ENCODE measurements at regions not wholly inside any gene's neighbourhood (a gene's known extent, or its start where the extent isn't known, plus 50 kb on each side); places are given as distances from the start of the nearest gene placed in this dataset.
"Not testable (repeated sequence)": the region's sequence is repeated elsewhere in the genome, so short reads cannot be mapped to it uniquely, and the experiment has no call there.

- H3K4me1 ChIP-seq, result no peaks in the 10 kb centered on the region
- no peak overlapping the region for H3K27ac ChIP-seq
- no peak overlapping the region for H3K4me3 ChIP-seq
- no peak for ATAC-seq
- DNase-seq, result no peak
- intact Hi-C loops (cut with DNase I), result no loop called here
- peaks cover 0 to 4% (median 0%) of the 10 kb centered on the region in 4 donors for H3K27me3 ChIP-seq
- H3K9me3 ChIP-seq, result no peaks in the 10 kb centered on the region
- no peaks in the 10 kb centered on the region for H3K36me3 ChIP-seq
- 77 to 81% methylated on average over 11 of the region's 11 CpGs for WGBS, 2 donors
- TF ChIP-seq, protein P1, sequence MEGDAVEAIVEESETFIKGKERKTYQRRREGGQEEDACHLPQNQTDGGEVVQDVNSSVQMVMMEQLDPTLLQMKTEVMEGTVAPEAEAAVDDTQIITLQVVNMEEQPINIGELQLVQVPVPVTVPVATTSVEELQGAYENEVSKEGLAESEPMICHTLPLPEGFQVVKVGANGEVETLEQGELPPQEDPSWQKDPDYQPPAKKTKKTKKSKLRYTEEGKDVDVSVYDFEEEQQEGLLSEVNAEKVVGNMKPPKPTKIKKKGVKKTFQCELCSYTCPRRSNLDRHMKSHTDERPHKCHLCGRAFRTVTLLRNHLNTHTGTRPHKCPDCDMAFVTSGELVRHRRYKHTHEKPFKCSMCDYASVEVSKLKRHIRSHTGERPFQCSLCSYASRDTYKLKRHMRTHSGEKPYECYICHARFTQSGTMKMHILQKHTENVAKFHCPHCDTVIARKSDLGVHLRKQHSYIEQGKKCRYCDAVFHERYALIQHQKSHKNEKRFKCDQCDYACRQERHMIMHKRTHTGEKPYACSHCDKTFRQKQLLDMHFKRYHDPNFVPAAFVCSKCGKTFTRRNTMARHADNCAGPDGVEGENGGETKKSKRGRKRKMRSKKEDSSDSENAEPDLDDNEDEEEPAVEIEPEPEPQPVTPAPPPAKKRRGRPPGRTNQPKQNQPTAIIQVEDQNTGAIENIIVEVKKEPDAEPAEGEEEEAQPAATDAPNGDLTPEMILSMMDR (IDR thresholded peaks at IDR 0.05), result no peak
- FAIRE-seq, result no peak
These were observed 87.0 kb upstream of the VRK1 start for GRCh38 chr14:96710060-96710666.

GRCh38 chr14:96711559-96712267 is 85.5 kb upstream of the VRK1 start:
- no peaks in the 10 kb centered on the region for H3K4me1 ChIP-seq
- peaks cover 0 to 5% (median 0%) of the 10 kb centered on the region in 4 donors for H3K27me3 ChIP-seq
- no peak overlapping the region for H3K27ac ChIP-seq
- intact Hi-C loops (cut with DNase I), result no loop called here
- 73 to 86% methylated on average over 15 of the region's 15 CpGs for WGBS, 2 donors
- H3K36me3 ChIP-seq, result no peaks in the 10 kb centered on the region
- no peak for DNase-seq
- FAIRE-seq, result no peak
- H3K4me3 ChIP-seq, result no peak overlapping the region
- TF ChIP-seq, protein P1 (IDR thresholded peaks at IDR 0.05), result no peak
- ATAC-seq, result no peak
- no peaks in the 10 kb centered on the region for H3K9me3 ChIP-seq

DNA sequence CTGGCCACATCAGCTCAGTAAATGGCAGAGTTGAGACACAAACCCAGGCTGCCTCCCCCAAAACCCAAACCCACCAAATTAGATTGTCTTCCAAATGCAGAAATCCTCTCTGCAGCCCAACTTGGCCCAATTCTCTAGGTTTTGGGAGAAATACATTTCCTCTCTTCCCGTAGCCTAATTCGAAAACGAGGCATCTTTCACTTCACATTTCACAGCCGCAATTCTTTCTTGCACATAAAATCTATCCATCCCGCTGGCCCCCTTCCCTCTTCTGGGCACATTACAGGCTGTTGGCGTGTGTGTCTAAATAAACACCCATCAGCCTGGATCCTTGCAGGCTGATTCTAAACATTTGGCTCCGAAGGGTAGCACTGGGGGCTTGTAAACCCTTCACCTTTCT is 83.8 kb upstream of the VRK1 start:
- ATAC-seq, result no peak
- WGBS, 2 donors, result 53 to 67% methylated on average over 7 of the region's 7 CpGs

DNA sequence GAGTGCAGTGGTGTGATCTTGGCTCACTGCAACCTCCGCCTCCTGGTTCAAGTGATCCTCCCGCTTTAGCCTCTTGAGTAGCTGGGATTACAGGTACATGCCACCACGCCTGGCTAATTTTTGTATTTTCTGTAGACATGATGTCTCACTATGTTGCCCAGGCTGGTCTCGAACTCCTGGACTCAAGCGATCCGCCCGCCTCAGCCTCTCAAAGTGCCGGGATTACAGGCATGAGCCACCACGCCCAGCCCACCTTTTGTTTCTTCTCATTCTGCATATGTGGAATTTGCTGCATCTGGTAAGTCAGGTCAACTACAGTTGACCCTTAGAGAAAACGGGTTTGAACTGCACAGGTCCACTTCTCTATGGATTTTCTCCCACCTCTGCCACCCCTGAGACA is 82.6 kb upstream of the VRK1 start:
- H3K4me3 ChIP-seq; H3K27ac ChIP-seq; ATAC-seq; H3K4me1 ChIP-seq; FAIRE-seq; H3K9me3 ChIP-seq; H3K36me3 ChIP-seq; intact Hi-C loops (cut with DNase I); DNase-seq; H3K27me3 ChIP-seq: not testable (repeated sequence)
- 62 to 76% methylated on average over 10 of the region's 10 CpGs for WGBS, 2 donors

More for the DNA sequence above, 83.8 kb upstream of the VRK1 start:
- TF ChIP-seq, protein P1 (IDR thresholded peaks at IDR 0.05), result no peak
- Histone ChIP-seq H3K27ac (no peak overlapping the region), H3K36me3 (no peaks in the 10 kb centered on the region), H3K4me3 (no peak overlapping the region), H3K4me1 (no peaks in the 10 kb centered on the region), H3K27me3 (peaks cover 0 to 5% (median 0%) of the 10 kb centered on the region in 4 donors), H3K9me3 (no peaks in the 10 kb centered on the region)
- DNase-seq (no peak), FAIRE-seq (no peak)
- intact Hi-C loops (cut with DNase I), result no loop called here

DNA sequence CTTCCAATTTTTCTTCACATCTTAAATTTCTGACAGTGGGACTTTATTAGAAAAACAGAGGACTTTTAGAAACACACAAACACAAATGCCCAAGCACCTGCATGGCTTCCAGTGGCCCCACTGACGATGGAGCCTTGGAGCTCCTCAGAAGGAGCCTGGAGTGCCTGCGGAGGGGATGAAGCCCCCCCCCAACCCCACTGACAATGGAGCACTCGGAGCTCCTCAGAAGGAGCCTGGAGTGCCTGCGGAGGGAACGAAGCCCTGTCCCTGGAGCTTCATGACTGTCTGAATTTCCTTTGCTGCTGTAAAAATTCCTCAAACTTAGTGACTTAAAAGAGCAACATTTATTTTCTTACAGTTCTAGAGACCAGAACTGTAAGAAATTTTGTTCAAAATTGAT is 80.1 kb upstream of the VRK1 start:
- Histone ChIP-seq H3K9me3 (no peaks in the 10 kb centered on the region), H3K4me1 (no peaks in the 10 kb centered on the region), H3K27ac (no peak overlapping the region), H3K4me3 (no peak overlapping the region), H3K36me3 (no peaks in the 10 kb centered on the region), H3K27me3 (peaks cover 0 to 5% (median 0%) of the 10 kb centered on the region in 4 donors)
- WGBS, 2 donors, result 74 to 81% methylated on average over 5 of the region's 5 CpGs
- intact Hi-C loops (cut with DNase I), result no loop called here
- ATAC-seq (no peak), FAIRE-seq (no peak), DNase-seq (no peak)
- TF ChIP-seq, protein P1 (IDR thresholded peaks at IDR 0.05), result no peak

Measured in pancreas (tissue), 10 donors.